SK-N-SH treated with all-trans-retinoic acid at 6 μM for 48 hours (cell line): ENCODE measurements at regions not wholly inside any gene's neighbourhood (a gene's known extent, or its start where the extent isn't known, plus 50 kb on each side); places are given as distances from the start of the nearest gene placed in this dataset.

ENCODE experiments used
- ATAC-seq: fragments of 200-7000 bp; cut with Tn5 transposase; 3 replicates; pipeline ENCODE4 v1.9.1; 2020; ENCODE audit warnings: mild to moderate bottlenecking, moderate library complexity
- ARNTL ChIP-seq: fragments of 450-650 bp; formaldehyde crosslinking; IDR thresholded peaks from 2 replicates; pipeline ENCODE4 v1.5.0; 2020; ENCODE audit warnings: low read depth, mild to moderate bottlenecking, moderate library complexity, borderline replicate concordance
- CREB5 ChIP-seq: fragments of 250-450 bp; sonication (Bioruptor Pico); IDR thresholded peaks from 2 replicates; pipeline ENCODE4 v1.5.1; 2020; ENCODE audit warnings: low read depth, mild to moderate bottlenecking, moderate library complexity
- CSRNP3 ChIP-seq: fragments of 250-450 bp; sonication (Bioruptor Pico); IDR thresholded peaks from 2 replicates; pipeline ENCODE4 v1.5.1; 2021; ENCODE audit warnings: mild to moderate bottlenecking, moderate library complexity
- ESRRG ChIP-seq: fragments of 250-450 bp; sonication (Bioruptor Pico); IDR thresholded peaks from 2 replicates; pipeline ENCODE4 v1.6.1; 2021; ENCODE audit warnings: mild to moderate bottlenecking
- GLIS3 ChIP-seq: fragments of 250-450 bp; sonication (Bioruptor Pico); IDR thresholded peaks from 2 replicates; pipeline ENCODE4 v1.5.0; 2020; ENCODE audit warnings: mild to moderate bottlenecking, moderate library complexity
- ISL1 ChIP-seq: fragments of 250-450 bp; sonication (Bioruptor Pico); IDR thresholded peaks from 2 replicates; pipeline ENCODE4 v2.1.2; 2022; ENCODE audit warnings: mild to moderate bottlenecking, moderate library complexity
- OSR1 ChIP-seq: fragments of 250-450 bp; sonication (Bioruptor Pico); IDR thresholded peaks from 2 replicates; pipeline ENCODE4 v1.8.0; 2022; ENCODE audit warnings: moderate library complexity, mild to moderate bottlenecking, inconsistent platforms
- PATZ1 ChIP-seq: fragments of 250-450 bp; sonication (Bioruptor Pico); IDR thresholded peaks from 2 replicates; pipeline ENCODE4 v1.8.0; 2020; ENCODE audit warnings: mild to moderate bottlenecking, moderate library complexity, borderline replicate concordance
- POU6F1 ChIP-seq: fragments of 250-450 bp; sonication (Bioruptor Pico); IDR thresholded peaks from 2 replicates; pipeline ENCODE4 v1.8.0; 2021; ENCODE audit warnings: low read depth, mild to moderate bottlenecking, moderate library complexity, borderline replicate concordance
- PPARA ChIP-seq: fragments of 250-450 bp; sonication (Bioruptor Pico); IDR thresholded peaks from 2 replicates; pipeline ENCODE4 v1.5.0; 2020; ENCODE audit warnings: mild to moderate bottlenecking, borderline replicate concordance
- RARB ChIP-seq: fragments of 250-450 bp; sonication (Bioruptor Pico); IDR thresholded peaks from 2 replicates; pipeline ENCODE4 v1.8.0; 2021; ENCODE audit warnings: mild to moderate bottlenecking, moderate library complexity
- TOX ChIP-seq: fragments of 250-450 bp; sonication (Bioruptor Pico); IDR thresholded peaks from 2 replicates; pipeline ENCODE4 v1.8.0; 2021; ENCODE audit warnings: mild to moderate bottlenecking, moderate library complexity, borderline replicate concordance
- TSHZ2 ChIP-seq: fragments of 250-450 bp; sonication (Bioruptor Pico); IDR thresholded peaks from 2 replicates; pipeline ENCODE4 v1.5.0; 2020; ENCODE audit warnings: mild to moderate bottlenecking, moderate library complexity
- ZFP3 ChIP-seq: fragments of 250-450 bp; sonication (Bioruptor Pico); IDR thresholded peaks from 2 replicates; pipeline ENCODE4 v1.5.0; 2020; ENCODE audit warnings: mild to moderate bottlenecking, moderate library complexity
- ZFP30 ChIP-seq: fragments of 450-650 bp; formaldehyde crosslinking; IDR thresholded peaks from 2 replicates; pipeline ENCODE4 v1.5.0; 2022; ENCODE audit warnings: mild to moderate bottlenecking, moderate library complexity
- ZNF565 ChIP-seq: fragments of 450-650 bp; formaldehyde crosslinking; conservative IDR thresholded peaks from 2 replicates; pipeline ENCODE4 v1.5.0; 2020; ENCODE audit warnings: low read depth, mild to moderate bottlenecking, moderate library complexity
- ZNF8 ChIP-seq: fragments of 450-650 bp; formaldehyde crosslinking; IDR thresholded peaks from 2 replicates; pipeline ENCODE4 v1.5.0; 2020; ENCODE audit warnings: mild to moderate bottlenecking, moderate library complexity

GRCh38 chr13:103354171-103354570 lies 288.0 kb upstream of the SLC10A2 start (continued):
- no peak for TF ChIP-seq PATZ1 (CRISPR knock-in tag)
- no peak for TF ChIP-seq GLIS3 (CRISPR knock-in tag)
- peak; percentile 95 for TF ChIP-seq ISL1 (CRISPR knock-in tag)
- no peak for TF ChIP-seq ARNTL (CRISPR knock-in tag)
- no peak for TF ChIP-seq TOX (CRISPR knock-in tag)
- 0 out of 2 replicates have a peak, but pooled peaks have one; percentile 27 for TF ChIP-seq ZNF8 (CRISPR knock-in tag)
- 0 out of 2 replicates have a peak, but pooled peaks have one; percentile 9 for TF ChIP-seq ESRRG (CRISPR knock-in tag)
- TF ChIP-seq TSHZ2 = peak; percentile 97
- TF ChIP-seq ZFP30 (CRISPR knock-in tag) = 0 out of 2 replicates have a peak, but pooled peaks have one; percentile 7
- peak; percentile 76; the same call in 1 of the 2 replicates for TF ChIP-seq ZFP3

GRCh38 chr13:103351035-103351828 lies 285.0 kb upstream of the SLC10A2 start:
- TF ChIP-seq CREB5 (no peak), ISL1 (CRISPR knock-in tag) (peak; percentile 78)
- ATAC-seq = no peak

GRCh38 chr13:103350147-103350546 lies 283.9 kb upstream of the SLC10A2 start:
- TF ChIP-seq CSRNP3 (CRISPR knock-in tag) = no peak
- no peak for TF ChIP-seq ZNF8 (CRISPR knock-in tag)
- no peak for TF ChIP-seq POU6F1 (CRISPR knock-in tag)
- no peak for TF ChIP-seq ESRRG (CRISPR knock-in tag)
- TF ChIP-seq RARB (CRISPR knock-in tag) = no peak
- no peak for TF ChIP-seq CREB5
- TF ChIP-seq TSHZ2 = no peak
- TF ChIP-seq PPARA = no peak
- no peak for TF ChIP-seq ZFP30 (CRISPR knock-in tag)
- no peak for TF ChIP-seq ISL1 (CRISPR knock-in tag)
- no peak for TF ChIP-seq ZNF565 (CRISPR knock-in tag)
- TF ChIP-seq TOX (CRISPR knock-in tag) = no peak
- no peak for TF ChIP-seq OSR1 (CRISPR knock-in tag)
- no peak for ATAC-seq
